ENCODE measurements at regions not wholly inside any gene's neighbourhood (a gene's known extent, or its start where the extent isn't known, plus 50 kb on each side); places are given as distances from the start of the nearest gene placed in this dataset.

- TF ChIP-seq, protein P1, sequence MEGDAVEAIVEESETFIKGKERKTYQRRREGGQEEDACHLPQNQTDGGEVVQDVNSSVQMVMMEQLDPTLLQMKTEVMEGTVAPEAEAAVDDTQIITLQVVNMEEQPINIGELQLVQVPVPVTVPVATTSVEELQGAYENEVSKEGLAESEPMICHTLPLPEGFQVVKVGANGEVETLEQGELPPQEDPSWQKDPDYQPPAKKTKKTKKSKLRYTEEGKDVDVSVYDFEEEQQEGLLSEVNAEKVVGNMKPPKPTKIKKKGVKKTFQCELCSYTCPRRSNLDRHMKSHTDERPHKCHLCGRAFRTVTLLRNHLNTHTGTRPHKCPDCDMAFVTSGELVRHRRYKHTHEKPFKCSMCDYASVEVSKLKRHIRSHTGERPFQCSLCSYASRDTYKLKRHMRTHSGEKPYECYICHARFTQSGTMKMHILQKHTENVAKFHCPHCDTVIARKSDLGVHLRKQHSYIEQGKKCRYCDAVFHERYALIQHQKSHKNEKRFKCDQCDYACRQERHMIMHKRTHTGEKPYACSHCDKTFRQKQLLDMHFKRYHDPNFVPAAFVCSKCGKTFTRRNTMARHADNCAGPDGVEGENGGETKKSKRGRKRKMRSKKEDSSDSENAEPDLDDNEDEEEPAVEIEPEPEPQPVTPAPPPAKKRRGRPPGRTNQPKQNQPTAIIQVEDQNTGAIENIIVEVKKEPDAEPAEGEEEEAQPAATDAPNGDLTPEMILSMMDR (IDR thresholded peaks at IDR 0.05): no peak
- no peak for TF ChIP-seq POLR2A (IDR thresholded peaks at IDR 0.05)
Measured at GRCh38 chr3:118408431-118408830, 626.2 kb downstream of the IGSF11 start.

Measured in adrenal gland (tissue), 5 donors.